A549 (cell line): ENCODE measurements at regions not wholly inside any gene's neighbourhood (a gene's known extent, or its start where the extent isn't known, plus 50 kb on each side); places are given as distances from the start of the nearest gene placed in this dataset.

Experiments used
- ATAC-seq, 2 experiments: fragments of 200-7000 bp in 1 of 2; fragments of >200 bp in 1 of 2; cut with Nextera tagmentation in 1 of 2; cut with Tn5 transposase in 1 of 2; 3 replicates each; pipeline versions ENCODE4 v1.8.0 to v1.9.1; 2018 to 2020; ENCODE audit warnings: mild to moderate bottlenecking in 1 of 2, moderate library complexity in 1 of 2
- CTCF ChIA-PET: fragments of 300-600 bp; sonication (Branson Sonifier 250); formaldehyde crosslinking; extraction: SDS; loops from one replicate; lab custom pipeline; 2021; ENCODE audit warnings: antibody characterized with exemption, inconsistent platforms; lab: Yijun Ruan, JAX
- POLR2A ChIA-PET: fragments of 350-600 bp; formaldehyde crosslinking; extraction: SDS; loops from one replicate; lab custom pipeline; 2021; ENCODE audit warnings: antibody characterized with exemption, inconsistent platforms; lab: Yijun Ruan, JAX
- DNase-seq, 2 experiments: peaks; one replicate each; pipeline versions ENCODE4 v3.0.0 to v3.0.0-alpha.2; 2011 to 2016; ENCODE audit warnings: low read depth in 1 of 2, low spot score in 1 of 2
- FAIRE-seq: peaks from 2 replicates; lab custom pipeline; 2011; peaks lifted over from hg19 to GRCh38; lab: Jason Lieb, UNC
- H3K27ac ChIP-seq, 2 experiments: fragments of >200 bp; sonication (Bioruptor Twin); formaldehyde crosslinking; 3 replicates each; pipeline ENCODE4 v1.5.1; 2016 to 2017
- H3K4me1 ChIP-seq: fragments of >200 bp; sonication (Bioruptor Twin); formaldehyde crosslinking; 3 replicates; pipeline ENCODE4 v1.6.1; 2016
- H3K4me2 ChIP-seq: fragments of >200 bp; sonication (Bioruptor Twin); formaldehyde crosslinking; 3 replicates; pipeline ENCODE4 v1.6.1; 2016
- H3K4me3 ChIP-seq: fragments of >200 bp; sonication (Bioruptor Twin); formaldehyde crosslinking; 3 replicates; pipeline ENCODE4 v1.5.1; 2016
- H3K9me3 ChIP-seq: fragments of >200 bp; sonication (Bioruptor Twin); formaldehyde crosslinking; 3 replicates; pipeline ENCODE4 v1.6.1; 2016
- ATOH8 ChIP-seq: fragments of 250-450 bp; sonication (Bioruptor Pico); IDR thresholded peaks from 2 replicates; pipeline ENCODE4 v1.5.0; 2020; ENCODE audit warnings: low read depth, mild to moderate bottlenecking, moderate library complexity
- BCL3 ChIP-seq: fragments of >200 bp; sonication (Bioruptor Twin); formaldehyde crosslinking; IDR thresholded peaks from 3 replicates; pipeline ENCODE4 v1.6.1; 2016
- CBX2 ChIP-seq: fragments of 200-600 bp; sonication (generic); IDR thresholded peaks from 2 replicates; pipeline ENCODE4 v1.6.1; 2016; ENCODE audit warnings: low read depth, mild to moderate bottlenecking, borderline replicate concordance
- CBX8 ChIP-seq: fragments of 200-600 bp; sonication (generic); IDR thresholded peaks from 2 replicates; pipeline ENCODE4 v1.6.1; 2016
- EHMT2 ChIP-seq: fragments of 200-600 bp; sonication (generic); IDR thresholded peaks from 2 replicates; pipeline ENCODE4 v1.6.1; 2016; ENCODE audit warnings: antibody characterized with exemption, low read depth, mild to moderate bottlenecking, moderate library complexity
- EP300 ChIP-seq, 2 experiments: fragments of >200 bp; sonication (Bioruptor Twin); formaldehyde crosslinking; IDR thresholded peaks; 2 replicates in 1 of 2; 3 replicates in 1 of 2; pipeline ENCODE4 v1.6.1; 2016 to 2017
- ESRRA ChIP-seq: fragments of 150-350 bp; IDR thresholded peaks from 2 replicates; pipeline ENCODE4 v1.6.1; 2014; ENCODE audit warnings: mild to moderate bottlenecking, low read length, borderline replicate concordance
- FOXS1 ChIP-seq: fragments of 250-450 bp; sonication (Bioruptor Pico); IDR thresholded peaks from 2 replicates; pipeline ENCODE4 v1.5.0; 2020; ENCODE audit warnings: mild to moderate bottlenecking, moderate library complexity
- GATA3 ChIP-seq: IDR thresholded peaks from 2 replicates; pipeline ENCODE4 v1.6.1; 2012; ENCODE audit warnings: borderline replicate concordance
- HEYL ChIP-seq: fragments of 250-450 bp; sonication (Bioruptor Pico); IDR thresholded peaks from 2 replicates; pipeline ENCODE4 v1.8.0; 2021; ENCODE audit warnings: mild to moderate bottlenecking, moderate library complexity
- HMGXB4 ChIP-seq: fragments of 250-450 bp; sonication (Bioruptor Pico); IDR thresholded peaks from 2 replicates; pipeline ENCODE4 v1.5.0; 2021; ENCODE audit warnings: mild to moderate bottlenecking, moderate library complexity, borderline replicate concordance
- HOXA7 ChIP-seq: fragments of 250-450 bp; sonication (Bioruptor Pico); IDR thresholded peaks from 2 replicates; pipeline ENCODE4 v1.5.0; 2020; ENCODE audit warnings: mild to moderate bottlenecking, moderate library complexity
- HOXB5 ChIP-seq: fragments of 250-450 bp; sonication (Bioruptor Pico); IDR thresholded peaks from 2 replicates; pipeline ENCODE4 v1.5.0; 2020; ENCODE audit warnings: mild to moderate bottlenecking, moderate library complexity
- KDM1A ChIP-seq: fragments of 200-600 bp; sonication (generic); IDR thresholded peaks from 2 replicates; pipeline ENCODE4 v1.6.1; 2016; ENCODE audit warnings: low read depth, mild to moderate bottlenecking
- KDM5A ChIP-seq: fragments of 200-600 bp; sonication (generic); IDR thresholded peaks from 2 replicates; pipeline ENCODE4 v1.6.1; 2016; ENCODE audit warnings: antibody characterized with exemption, mild to moderate bottlenecking
- MAFK ChIP-seq: fragments of 450-650 bp; IDR thresholded peaks from 2 replicates; pipeline ENCODE4 v1.6.1; 2014; ENCODE audit not compliant: partially characterized antibody
- MAX ChIP-seq: IDR thresholded peaks from 2 replicates; pipeline ENCODE4 v1.6.1; 2012
- NFE2L2 ChIP-seq: fragments of 150-350 bp; conservative IDR thresholded peaks from 2 replicates; pipeline ENCODE4 v1.6.1; 2014; ENCODE audit warnings: low read length
- NR3C1 ChIP-seq: fragments of >200 bp; sonication (Bioruptor Twin); formaldehyde crosslinking; IDR thresholded peaks from 3 replicates; pipeline ENCODE4 v1.6.1; 2017
- POLR2A ChIP-seq: IDR thresholded peaks from 2 replicates; pipeline ENCODE4 v1.6.1; 2012; ENCODE audit warnings: mild to moderate bottlenecking, low read length
- RAD21 ChIP-seq, 2 experiments: fragments of >200 bp in 1 of 2; sonication (Bioruptor Twin) in 1 of 2; formaldehyde crosslinking in 1 of 2; IDR thresholded peaks in 1 of 2; conservative IDR thresholded peaks in 1 of 2; 2 replicates in 1 of 2; 3 replicates in 1 of 2; pipeline ENCODE4 v1.6.1; 2012 to 2018; ENCODE audit warnings: inconsistent platforms in 1 of 2
- RFX5 ChIP-seq: fragments of 450-650 bp; IDR thresholded peaks from 2 replicates; pipeline ENCODE4 v1.7.1; 2014; ENCODE audit warnings: antibody characterized with exemption, mild to moderate bottlenecking, moderate library complexity
- SMC3 ChIP-seq: fragments of >200 bp; sonication (Bioruptor Twin); formaldehyde crosslinking; IDR thresholded peaks from 3 replicates; pipeline ENCODE4 v1.6.1; 2018; ENCODE audit warnings: inconsistent platforms
- TFCP2L1 ChIP-seq: fragments of 250-450 bp; sonication (Bioruptor Pico); IDR thresholded peaks from 2 replicates; pipeline ENCODE4 v1.5.0; 2021; ENCODE audit warnings: mild to moderate bottlenecking
- TP53 ChIP-seq: fragments of 250-450 bp; sonication (Bioruptor Pico); IDR thresholded peaks from 2 replicates; pipeline ENCODE4 v1.5.0; 2021; ENCODE audit warnings: mild to moderate bottlenecking, moderate library complexity
- USF2 ChIP-seq: fragments of 450-650 bp; IDR thresholded peaks from 2 replicates; pipeline ENCODE4 v1.6.1; 2014; ENCODE audit warnings: antibody characterized with exemption
- ZC3H11A ChIP-seq: fragments of 450-650 bp; IDR thresholded peaks from 2 replicates; pipeline ENCODE4 v1.6.1; 2014; ENCODE audit warnings: antibody characterized with exemption, mild to moderate bottlenecking
- ZFP36 ChIP-seq: fragments of 450-650 bp; IDR thresholded peaks from 2 replicates; pipeline ENCODE4 v1.6.1; 2014; ENCODE audit warnings: borderline replicate concordance; ENCODE audit not compliant: partially characterized antibody
- ZNF302 ChIP-seq: fragments of 250-450 bp; sonication (Bioruptor Pico); IDR thresholded peaks from 2 replicates; pipeline ENCODE4 v1.9.0; 2021; ENCODE audit warnings: inconsistent platforms, mild to moderate bottlenecking, moderate library complexity
- WGBS: methylation state at CpG from one replicate; pipeline ENCODE4 v1.1.6; 2017; ENCODE audit errors: missing lambda C conversion rate; 5-methylcytosine and 5-hydroxymethylcytosine counted together
- TF ChIP-seq, protein P1 (sequence below): IDR thresholded peaks from 2 replicates; pipeline ENCODE4 v1.6.1; 2012
- TF ChIP-seq, protein P2 (sequence below): fragments of >200 bp; sonication (Bioruptor Twin); formaldehyde crosslinking; IDR thresholded peaks from 2 replicates; pipeline ENCODE4 v1.6.1; 2016
- TF ChIP-seq, protein P3 (sequence below): fragments of >200 bp; sonication (Bioruptor Twin); formaldehyde crosslinking; IDR thresholded peaks from 3 replicates; pipeline ENCODE4 v1.5.1; 2016

DNA sequence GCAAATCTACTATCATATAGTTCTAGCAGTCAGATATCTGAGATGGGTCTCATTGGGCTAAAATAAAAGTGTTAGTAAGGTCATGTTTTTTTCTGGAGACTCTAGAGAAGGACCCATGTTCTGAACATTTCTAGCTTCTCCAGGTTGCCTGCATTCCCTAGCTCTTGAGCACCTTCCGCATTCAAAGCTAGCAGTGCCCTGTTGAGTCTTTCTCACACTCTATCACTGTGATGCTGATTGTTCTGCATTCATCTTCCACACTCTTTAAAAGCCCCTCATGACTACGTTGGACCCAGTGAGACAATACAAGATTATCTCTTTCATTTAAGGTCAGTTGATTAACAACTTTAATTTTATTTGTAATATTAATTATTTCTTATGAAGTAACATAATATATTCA is 433.3 kb upstream of the CHORDC1 start:
- ChIA-PET CTCF (no interaction called here), POLR2A (no interaction called here)
- Histone ChIP-seq H3K4me2 (no peak overlapping the region), H3K9me3 (no peaks in the 10 kb centered on the region), H3K4me1 (no peaks in the 10 kb centered on the region), H3K27ac (no peak overlapping the region), H3K4me3 (no peak overlapping the region)
- ATAC-seq (no peak), FAIRE-seq (no peak), DNase-seq (no peak)
- 45% methylated on average over 2 of the region's 2 CpGs for WGBS
- TF ChIP-seq, protein P1, sequence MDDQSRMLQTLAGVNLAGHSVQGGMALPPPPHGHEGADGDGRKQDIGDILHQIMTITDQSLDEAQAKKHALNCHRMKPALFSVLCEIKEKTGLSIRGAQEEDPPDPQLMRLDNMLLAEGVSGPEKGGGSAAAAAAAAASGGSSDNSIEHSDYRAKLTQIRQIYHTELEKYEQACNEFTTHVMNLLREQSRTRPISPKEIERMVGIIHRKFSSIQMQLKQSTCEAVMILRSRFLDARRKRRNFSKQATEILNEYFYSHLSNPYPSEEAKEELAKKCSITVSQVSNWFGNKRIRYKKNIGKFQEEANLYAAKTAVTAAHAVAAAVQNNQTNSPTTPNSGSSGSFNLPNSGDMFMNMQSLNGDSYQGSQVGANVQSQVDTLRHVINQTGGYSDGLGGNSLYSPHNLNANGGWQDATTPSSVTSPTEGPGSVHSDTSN: no peak
- TF ChIP-seq ESRRA (no peak), KDM5A (no peak), BCL3 (no peak), FOXS1 (CRISPR knock-in tag) (no peak), ZNF302 (CRISPR knock-in tag) (no peak), USF2 (no peak), CBX8 (no peak), RAD21 (conservative IDR thresholded peaks at IDR 0.05 in 1 of 2, IDR thresholded peaks at IDR 0.05 in 1 of 2) (no peak), MAX (no peak), HOXB5 (CRISPR knock-in tag) (no peak), NFE2L2 (no peak), HMGXB4 (no peak), TP53 (CRISPR knock-in tag) (no peak), SMC3 (no peak), EHMT2 (no peak)
- TF ChIP-seq, protein P2, sequence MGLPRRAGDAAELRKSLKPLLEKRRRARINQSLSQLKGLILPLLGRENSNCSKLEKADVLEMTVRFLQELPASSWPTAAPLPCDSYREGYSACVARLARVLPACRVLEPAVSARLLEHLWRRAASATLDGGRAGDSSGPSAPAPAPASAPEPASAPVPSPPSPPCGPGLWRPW: no peak

GRCh38 chr11:90650153-90650552 is 427.3 kb upstream of the CHORDC1 start:
- no peaks in the 10 kb centered on the region for H3K9me3 ChIP-seq
- CTCF ChIA-PET: no interaction called here
- H3K4me3 ChIP-seq: no peak overlapping the region
- FAIRE-seq: no peak
- POLR2A ChIA-PET: no interaction called here
- no peak for TF ChIP-seq CBX2
- no peak for TF ChIP-seq GATA3
- TF ChIP-seq RAD21 (conservative IDR thresholded peaks at IDR 0.05 in 1 of 2, IDR thresholded peaks at IDR 0.05 in 1 of 2): no peak
- no peak for TF ChIP-seq ATOH8 (CRISPR knock-in tag)
- TF ChIP-seq EP300 (IDR thresholded peaks at IDR 0.05): no peak
- no peak for TF ChIP-seq ESRRA
- no peak for TF ChIP-seq ZC3H11A
- TF ChIP-seq NFE2L2: no peak
- no peak for TF ChIP-seq TFCP2L1 (CRISPR knock-in tag)
- TF ChIP-seq MAFK: no peak
- TF ChIP-seq HOXA7 (CRISPR knock-in tag): no peak
- TF ChIP-seq HEYL (CRISPR knock-in tag): no peak
- TF ChIP-seq POLR2A: no peak
- TF ChIP-seq KDM1A: no peak
- no peak for TF ChIP-seq RFX5
- no peak for TF ChIP-seq ZFP36
- no peak for TF ChIP-seq NR3C1
- TF ChIP-seq, protein P3, sequence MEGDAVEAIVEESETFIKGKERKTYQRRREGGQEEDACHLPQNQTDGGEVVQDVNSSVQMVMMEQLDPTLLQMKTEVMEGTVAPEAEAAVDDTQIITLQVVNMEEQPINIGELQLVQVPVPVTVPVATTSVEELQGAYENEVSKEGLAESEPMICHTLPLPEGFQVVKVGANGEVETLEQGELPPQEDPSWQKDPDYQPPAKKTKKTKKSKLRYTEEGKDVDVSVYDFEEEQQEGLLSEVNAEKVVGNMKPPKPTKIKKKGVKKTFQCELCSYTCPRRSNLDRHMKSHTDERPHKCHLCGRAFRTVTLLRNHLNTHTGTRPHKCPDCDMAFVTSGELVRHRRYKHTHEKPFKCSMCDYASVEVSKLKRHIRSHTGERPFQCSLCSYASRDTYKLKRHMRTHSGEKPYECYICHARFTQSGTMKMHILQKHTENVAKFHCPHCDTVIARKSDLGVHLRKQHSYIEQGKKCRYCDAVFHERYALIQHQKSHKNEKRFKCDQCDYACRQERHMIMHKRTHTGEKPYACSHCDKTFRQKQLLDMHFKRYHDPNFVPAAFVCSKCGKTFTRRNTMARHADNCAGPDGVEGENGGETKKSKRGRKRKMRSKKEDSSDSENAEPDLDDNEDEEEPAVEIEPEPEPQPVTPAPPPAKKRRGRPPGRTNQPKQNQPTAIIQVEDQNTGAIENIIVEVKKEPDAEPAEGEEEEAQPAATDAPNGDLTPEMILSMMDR: no peak
- TF ChIP-seq MAX: no peak
- TF ChIP-seq CBX8: no peak
- DNase-seq: no peak
- no peak overlapping the region for H3K4me2 ChIP-seq
- WGBS: 67% methylated on average over 2 of the region's 2 CpGs
- no peak for ATAC-seq
- H3K27ac ChIP-seq: no peak overlapping the region
- H3K4me1 ChIP-seq: no peaks in the 10 kb centered on the region
